Right lobe of liver (tissue), 6 donors: ENCODE measurements at regions not wholly inside any gene's neighbourhood (a gene's known extent, or its start where the extent isn't known, plus 50 kb on each side); places are given as distances from the start of the nearest gene placed in this dataset.
A peak's percentile ranks its signal among the peaks of the same experiment; 100 is the strongest.

ENCODE experiments used
- ATAC-seq, 4 donors: fragments of 200-7000 bp; cut with Tn5 transposase; one replicate each; pipeline ENCODE4 v1.9.1; 2020; ENCODE audit warnings: mild to moderate bottlenecking in 4 of 4, moderate library complexity in 4 of 4
- DNase-seq, 3 donors: peaks; one replicate each; pipeline ENCODE4 v3.0.0-alpha.2; 2020
- H3K27ac ChIP-seq, 3 donors: fragments of 200-600 bp; one replicate each; pipeline ENCODE4 v1.8.0; 2022
- H3K27me3 ChIP-seq, 2 donors: fragments of 200-600 bp; one replicate each; pipeline ENCODE4 v1.8.0; 2022
- H3K36me3 ChIP-seq, 4 donors: fragments of 200-600 bp; sonication (generic) in 1 of 4; one replicate each; pipeline versions ENCODE4 v1.5.1 to v1.8.0; 2017 to 2022; ENCODE audit warnings: control low read depth in 1 of 4
- H3K4me1 ChIP-seq, 4 donors: fragments of 200-600 bp; sonication (generic) in 1 of 4; one replicate each; pipeline versions ENCODE4 v1.5.1 to v1.8.0; 2017 to 2022; ENCODE audit warnings: control low read depth in 1 of 4
- H3K4me3 ChIP-seq, 3 donors: fragments of 200-600 bp; one replicate each; pipeline ENCODE4 v1.8.0; 2022
- H3K9me3 ChIP-seq, 4 donors: fragments of 200-600 bp; sonication (generic) in 1 of 4; one replicate each; pipeline versions ENCODE4 v1.5.1 to v1.8.0; 2017 to 2022; ENCODE audit warnings: control low read depth in 1 of 4
- CTCF ChIP-seq, 4 donors: fragments of 200-600 bp in 3 of 4; fragments of 450-650 bp in 1 of 4; IDR thresholded peaks; one replicate each; pipeline versions ENCODE4 v1.5.1 to v1.8.0; 2016 to 2022; ENCODE audit warnings: antibody characterized with exemption in 4 of 4, mild to moderate bottlenecking in 2 of 4
- POLR2A ChIP-seq: fragments of 450-650 bp; IDR thresholded peaks from one replicate; pipeline ENCODE4 v1.6.1; 2017; ENCODE audit warnings: antibody characterized with exemption, mild to moderate bottlenecking
- WGBS: methylation state at CpG from one replicate; pipeline ENCODE4 v1.1.6; 2018; ENCODE audit warnings: low coverage, low lambda C conversion rate; ENCODE audit not compliant: insufficient coverage; ENCODE audit errors: missing lambda C conversion rate; 5-methylcytosine and 5-hydroxymethylcytosine counted together
- intact Hi-C, 2 donors: fragments of 100-400 bp; cut with DNase I; formaldehyde crosslinking; loops; one replicate each; pipeline versions ENCODE4 v1.11.2 to v1.14.1; 2022
- donor health status: DM: no; HTN: yes; CAD: no.
- donor health status: DM: no; HTN: no; CAD: no.
- donor health status: DM: no; HTN: no; CAD: no.
- donor health status: DM: no; HTN: yes; CAD: no.
- donor health status: DM: no; HTN: yes; CAD: no.

GRCh38 chr2:79437433-79438267 lies 75.2 kb upstream of the CTNNA2 start:
- H3K27me3 ChIP-seq, result no peaks in the 10 kb centered on the region
- H3K36me3 ChIP-seq, result no peaks in the 10 kb centered on the region
- no peaks in the 10 kb centered on the region for H3K4me1 ChIP-seq
- no peak for TF ChIP-seq CTCF (IDR thresholded peaks at IDR 0.05)
- no peak for TF ChIP-seq POLR2A
- ATAC-seq (no peak), DNase-seq (no peak)
- H3K9me3 ChIP-seq, result no peaks in the 10 kb centered on the region
- no peak overlapping the region for H3K27ac ChIP-seq
- H3K4me3 ChIP-seq, result no peak overlapping the region
- 56% methylated on average over 16 of the region's 16 CpGs for WGBS
- intact Hi-C loops, result no loop called here

DNA sequence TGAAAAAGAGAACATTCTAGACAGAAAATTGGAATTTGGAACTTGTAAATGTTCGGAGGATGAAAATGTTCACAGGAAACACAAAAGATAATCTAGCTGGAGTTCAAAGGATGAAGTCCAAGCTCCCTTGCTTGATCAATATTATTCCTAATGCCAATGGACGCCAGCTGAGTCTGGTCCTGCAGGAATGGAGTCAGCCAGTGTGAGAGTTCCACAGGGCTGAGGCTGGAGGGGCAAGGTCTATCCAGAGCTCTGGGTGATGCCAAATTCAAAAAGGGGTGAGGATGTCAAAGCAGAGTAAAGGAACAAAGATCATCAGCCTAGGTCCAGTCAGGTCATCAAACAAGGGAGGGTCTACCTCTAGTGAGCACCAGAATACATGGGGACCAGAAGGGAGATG lies 78.5 kb upstream of the CTNNA2 start:
- WGBS, result 33% methylated on average over 2 of the region's 2 CpGs
- intact Hi-C loops, result no loop called here
- peak; percentile 46 to 74 (median 59) for ATAC-seq

GRCh38 chr2:79432731-79433146 lies 80.1 kb upstream of the CTNNA2 start:
- Histone ChIP-seq H3K4me1 (no peaks in the 10 kb centered on the region), H3K27me3 (no peaks in the 10 kb centered on the region), H3K36me3 (no peaks in the 10 kb centered on the region), H3K4me3 (no peak overlapping the region), H3K27ac (no peak overlapping the region), H3K9me3 (no peaks in the 10 kb centered on the region)
- peak; percentile 41 to 80 (median 56) for ATAC-seq
- 6% methylated on average over 3 of the region's 3 CpGs for WGBS
- TF ChIP-seq CTCF (IDR thresholded peaks at IDR 0.05), result no peak
- no peak for TF ChIP-seq POLR2A
- peak in 1 of 3 donors; percentile 23 for DNase-seq
- intact Hi-C loops, result no loop called here

More for the DNA sequence above, 78.5 kb upstream of the CTNNA2 start:
- no peak overlapping the region for H3K27ac ChIP-seq
- no peak overlapping the region for H3K4me3 ChIP-seq
- no peaks in the 10 kb centered on the region for H3K9me3 ChIP-seq
- H3K36me3 ChIP-seq, result no peaks in the 10 kb centered on the region
- no peak for TF ChIP-seq POLR2A
- TF ChIP-seq CTCF (IDR thresholded peaks at IDR 0.05), result no peak
- no peaks in the 10 kb centered on the region for H3K4me1 ChIP-seq
- no peaks in the 10 kb centered on the region for H3K27me3 ChIP-seq
- DNase-seq, result no peak

GRCh38 chr2:79428745-79429144 lies 84.1 kb upstream of the CTNNA2 start:
- H3K27ac ChIP-seq, result no peak overlapping the region
- ATAC-seq (no peak), DNase-seq (no peak)
- 17% methylated on average over 1 of the region's 1 CpG for WGBS
- H3K27me3 ChIP-seq, result no peaks in the 10 kb centered on the region
- intact Hi-C loops, result no loop called here
- H3K9me3 ChIP-seq, result no peaks in the 10 kb centered on the region
- H3K4me1 ChIP-seq, result no peaks in the 10 kb centered on the region
- H3K4me3 ChIP-seq, result no peak overlapping the region
- TF ChIP-seq CTCF (IDR thresholded peaks at IDR 0.05) (no peak), POLR2A (no peak)
- H3K36me3 ChIP-seq, result no peaks in the 10 kb centered on the region
